Coronary artery (tissue), 2 donors: ENCODE measurements at regions not wholly inside any gene's neighbourhood (a gene's known extent, or its start where the extent isn't known, plus 50 kb on each side); places are given as distances from the start of the nearest gene placed in this dataset.

Experiments
- DNase-seq: peaks from one replicate; pipeline ENCODE4 v3.0.0-alpha.2; 2017; ENCODE audit warnings: low spot score
- H3K27ac ChIP-seq, 2 donors: fragments of 200-600 bp; sonication (generic); one replicate each; pipeline ENCODE4 v1.5.1; 2016 to 2019
- H3K4me3 ChIP-seq: fragments of 200-600 bp; sonication (generic); 2 replicates; pipeline ENCODE4 v1.5.1; 2016; ENCODE audit warnings: mild to moderate bottlenecking, moderate library complexity
- CTCF ChIP-seq: fragments of 200-600 bp; sonication (generic); IDR thresholded peaks from one replicate; pipeline ENCODE4 v1.5.1; 2019; ENCODE audit warnings: antibody characterized with exemption

GRCh38 chr2:126832014-126832413, 66.7 kb upstream of the TEX51 start:
- no peak for DNase-seq
- TF ChIP-seq CTCF = no peak
- Histone ChIP-seq H3K4me3 (no peak overlapping the region), H3K27ac (no peak overlapping the region)

GRCh38 chr2:126832757-126833156, 65.9 kb upstream of the TEX51 start:
- Histone ChIP-seq H3K4me3 (no peak overlapping the region), H3K27ac (no peak overlapping the region)
- TF ChIP-seq CTCF = no peak
- no peak for DNase-seq

- TF ChIP-seq CTCF = no peak
- no peak overlapping the region for H3K27ac ChIP-seq
- no peak overlapping the region for H3K4me3 ChIP-seq
- DNase-seq = no peak
Measured at GRCh38 chr2:126834006-126834659, 64.6 kb upstream of the TEX51 start.

- no peak overlapping the region for H3K27ac ChIP-seq
- no peak for DNase-seq
- no peak overlapping the region for H3K4me3 ChIP-seq
- no peak for TF ChIP-seq CTCF
Measured at GRCh38 chr2:126835261-126835660, 63.4 kb upstream of the TEX51 start.

- no peak overlapping the region for H3K4me3 ChIP-seq
- no peak for TF ChIP-seq CTCF
- DNase-seq = no peak
- H3K27ac ChIP-seq = no peak overlapping the region
Measured at GRCh38 chr2:126835831-126836230, 62.9 kb upstream of the TEX51 start.

- TF ChIP-seq CTCF = no peak
- H3K4me3 ChIP-seq = no peak overlapping the region
Measured at GRCh38 chr2:126836761-126837679, 61.7 kb upstream of the TEX51 start.

More at GRCh38 chr2:126836761-126837679, 61.7 kb upstream of the TEX51 start:
- no peak overlapping the region for H3K27ac ChIP-seq
- DNase-seq = no peak
